C4-2B (cell line): ENCODE measurements at regions not wholly inside any gene's neighbourhood (a gene's known extent, or its start where the extent isn't known, plus 50 kb on each side); places are given as distances from the start of the nearest gene placed in this dataset.

Experiments
- CTCF ChIP-seq: fragments of 450-650 bp; conservative IDR thresholded peaks from 2 replicates; pipeline ENCODE4 v1.5.1; 2017; ENCODE audit warnings: mild to moderate bottlenecking
- ZFX ChIP-seq: fragments of 450-650 bp; IDR thresholded peaks from 2 replicates; pipeline ENCODE4 v1.6.1; 2017

GRCh38 chr5:2007496-2007877, 124.8 kb upstream of the IRX4 start:
- no peak for TF ChIP-seq CTCF
- no peak for TF ChIP-seq ZFX
